Glutamatergic neuron (in vitro differentiated cells): ENCODE measurements at regions not wholly inside any gene's neighbourhood (a gene's known extent, or its start where the extent isn't known, plus 50 kb on each side); places are given as distances from the start of the nearest gene placed in this dataset.

Source experiments
- DNase-seq: peaks from one replicate; pipeline ENCODE4 v3.0.0; 2022
- H3K27ac Mint-ChIP-seq: one replicate; pipeline ENCODE4 v1.8.0; 2020; ENCODE audit warnings: mild to moderate bottlenecking, mixed read lengths, inconsistent platforms; ENCODE audit not compliant: unreplicated experiment
- H3K27me3 Mint-ChIP-seq: one replicate; pipeline ENCODE4 v1.8.0; 2020; ENCODE audit warnings: mild to moderate bottlenecking, moderate library complexity, mixed read lengths, inconsistent platforms; ENCODE audit not compliant: unreplicated experiment
- H3K36me3 Mint-ChIP-seq: one replicate; pipeline ENCODE4 v1.8.0; 2020; ENCODE audit warnings: mild to moderate bottlenecking, mixed read lengths, inconsistent platforms; ENCODE audit not compliant: unreplicated experiment
- H3K4me1 Mint-ChIP-seq: one replicate; pipeline ENCODE4 v1.8.0; 2020; ENCODE audit warnings: mild to moderate bottlenecking, low read depth, mixed read lengths, inconsistent platforms; ENCODE audit not compliant: unreplicated experiment
- H3K4me3 Mint-ChIP-seq: one replicate; pipeline ENCODE4 v1.8.0; 2020; ENCODE audit warnings: mild to moderate bottlenecking, mixed read lengths, inconsistent platforms; ENCODE audit not compliant: unreplicated experiment
- H3K9me3 Mint-ChIP-seq: one replicate; pipeline ENCODE4 v1.8.0; 2020; ENCODE audit warnings: mild to moderate bottlenecking, moderate library complexity, mixed read lengths, inconsistent platforms; ENCODE audit not compliant: unreplicated experiment
- CTCF ChIP-seq: fragments of 200-600 bp; sonication (generic); IDR thresholded peaks from one replicate; pipeline ENCODE4 v1.5.0; 2021; ENCODE audit not compliant: partially characterized antibody, unreplicated experiment

- no peak overlapping the region for H3K4me3 Mint-ChIP-seq
- peaks cover 7% of the 10 kb centered on the region for H3K4me1 Mint-ChIP-seq
- H3K36me3 Mint-ChIP-seq = no peaks in the 10 kb centered on the region
- peaks cover 8% of the 10 kb centered on the region for H3K27me3 Mint-ChIP-seq
- no peak overlapping the region for H3K27ac Mint-ChIP-seq
- no peak for DNase-seq
- no peak for TF ChIP-seq CTCF
- peaks cover 2% of the 10 kb centered on the region for H3K9me3 Mint-ChIP-seq
Observed at GRCh38 chr15:38622304-38622703, 57.7 kb upstream of the RASGRP1 start.

- peaks cover 2% of the 10 kb centered on the region for H3K9me3 Mint-ChIP-seq
- peaks cover 8% of the 10 kb centered on the region for H3K27me3 Mint-ChIP-seq
- TF ChIP-seq CTCF = no peak
- H3K4me3 Mint-ChIP-seq = no peak overlapping the region
- peaks cover 7% of the 10 kb centered on the region for H3K4me1 Mint-ChIP-seq
- H3K27ac Mint-ChIP-seq = no peak overlapping the region
- DNase-seq = no peak
- no peaks in the 10 kb centered on the region for H3K36me3 Mint-ChIP-seq
Observed at GRCh38 chr15:38622908-38623307, 58.3 kb upstream of the RASGRP1 start.

GRCh38 chr15:38623744-38624143 lies 59.1 kb upstream of the RASGRP1 start:
- H3K27ac Mint-ChIP-seq = no peak overlapping the region
- H3K27me3 Mint-ChIP-seq = peaks cover 8% of the 10 kb centered on the region
- no peak for DNase-seq
- H3K36me3 Mint-ChIP-seq = no peaks in the 10 kb centered on the region
- peaks cover 2% of the 10 kb centered on the region for H3K9me3 Mint-ChIP-seq
- H3K4me3 Mint-ChIP-seq = no peak overlapping the region
- peaks cover 7% of the 10 kb centered on the region for H3K4me1 Mint-ChIP-seq
- TF ChIP-seq CTCF = no peak

GRCh38 chr15:38624244-38625205 lies 59.9 kb upstream of the RASGRP1 start:
- DNase-seq = no peak
- Mint-ChIP-seq H3K9me3 (peaks cover 2% of the 10 kb centered on the region), H3K4me3 (no peak overlapping the region), H3K27me3 (peaks cover 5% of the 10 kb centered on the region), H3K4me1 (peaks cover 7% of the 10 kb centered on the region), H3K36me3 (no peaks in the 10 kb centered on the region), H3K27ac (no peak overlapping the region)
- no peak for TF ChIP-seq CTCF

- H3K27ac Mint-ChIP-seq = no peak overlapping the region
- peaks cover 5% of the 10 kb centered on the region for H3K4me1 Mint-ChIP-seq
- no peak overlapping the region for H3K4me3 Mint-ChIP-seq
Observed at GRCh38 chr15:38625886-38626285, 61.3 kb upstream of the RASGRP1 start.

More at GRCh38 chr15:38625886-38626285, 61.3 kb upstream of the RASGRP1 start:
- no peak for TF ChIP-seq CTCF
- DNase-seq = no peak
- Mint-ChIP-seq H3K27me3 (peaks cover 3% of the 10 kb centered on the region), H3K9me3 (peaks cover 2% of the 10 kb centered on the region), H3K36me3 (no peaks in the 10 kb centered on the region)
